ENCODE measurements at regions not wholly inside any gene's neighbourhood (a gene's known extent, or its start where the extent isn't known, plus 50 kb on each side); places are given as distances from the start of the nearest gene placed in this dataset.

- TF ChIP-seq FOXP2 (optimal IDR thresholded peaks at IDR 0.05; ENCODE audit: borderline replicate concordance, extremely low read depth, extremely low read length, insufficient read depth) (no peak), REST (IDR thresholded peaks at IDR 0.05; ENCODE audit: insufficient read depth in 1 of 2, low read depth in 2 of 2, low read length in 2 of 2) (no peak), TAF1 (IDR thresholded peaks at IDR 0.05; ENCODE audit: borderline replicate concordance, insufficient read depth, low read length) (no peak), POLR2AphosphoS5 (IDR thresholded peaks at IDR 0.05; ENCODE audit: low read depth, low read length) (no peak), SIN3A (IDR thresholded peaks at IDR 0.05; ENCODE audit: borderline replicate concordance, insufficient read depth, low read length) (no peak)
These were observed 96.0 kb downstream of the GPR85 start for GRCh38 chr7:112990624-112991023.

- no peak for TF ChIP-seq FOXP2 (optimal IDR thresholded peaks at IDR 0.05; ENCODE audit: borderline replicate concordance, extremely low read depth, extremely low read length, insufficient read depth)
- no peak for TF ChIP-seq POLR2AphosphoS5 (IDR thresholded peaks at IDR 0.05; ENCODE audit: low read depth, low read length)
- no peak for TF ChIP-seq REST (IDR thresholded peaks at IDR 0.05; ENCODE audit: insufficient read depth in 1 of 2, low read depth in 2 of 2, low read length in 2 of 2)
- no peak for TF ChIP-seq SIN3A (IDR thresholded peaks at IDR 0.05; ENCODE audit: borderline replicate concordance, insufficient read depth, low read length)
- TF ChIP-seq TAF1 (IDR thresholded peaks at IDR 0.05; ENCODE audit: borderline replicate concordance, insufficient read depth, low read length): no peak
These were observed 97.1 kb downstream of the GPR85 start for GRCh38 chr7:112989531-112989930.

GRCh38 chr7:112987171-112987570 lies 99.5 kb downstream of the GPR85 start:
- no peak for TF ChIP-seq POLR2AphosphoS5 (IDR thresholded peaks at IDR 0.05; ENCODE audit: low read depth, low read length)
- no peak for TF ChIP-seq REST (IDR thresholded peaks at IDR 0.05; ENCODE audit: insufficient read depth in 1 of 2, low read depth in 2 of 2, low read length in 2 of 2)
- no peak for TF ChIP-seq FOXP2 (optimal IDR thresholded peaks at IDR 0.05; ENCODE audit: borderline replicate concordance, extremely low read depth, extremely low read length, insufficient read depth)
- TF ChIP-seq SIN3A (IDR thresholded peaks at IDR 0.05; ENCODE audit: borderline replicate concordance, insufficient read depth, low read length): no peak
- no peak for TF ChIP-seq TAF1 (IDR thresholded peaks at IDR 0.05; ENCODE audit: borderline replicate concordance, insufficient read depth, low read length)

GRCh38 chr7:112986256-112987031 lies 100.2 kb downstream of the GPR85 start:
- no peak for TF ChIP-seq REST (IDR thresholded peaks at IDR 0.05; ENCODE audit: insufficient read depth in 1 of 2, low read depth in 2 of 2, low read length in 2 of 2)
- no peak for TF ChIP-seq FOXP2 (optimal IDR thresholded peaks at IDR 0.05; ENCODE audit: borderline replicate concordance, extremely low read depth, extremely low read length, insufficient read depth)
- no peak for TF ChIP-seq SIN3A (IDR thresholded peaks at IDR 0.05; ENCODE audit: borderline replicate concordance, insufficient read depth, low read length)
- no peak for TF ChIP-seq POLR2AphosphoS5 (IDR thresholded peaks at IDR 0.05; ENCODE audit: low read depth, low read length)
- TF ChIP-seq TAF1 (IDR thresholded peaks at IDR 0.05; ENCODE audit: borderline replicate concordance, insufficient read depth, low read length): no peak
